ENCODE measurements at regions not wholly inside any gene's neighbourhood (a gene's known extent, or its start where the extent isn't known, plus 50 kb on each side); places are given as distances from the start of the nearest gene placed in this dataset.
"Not testable (repeated sequence)": the region's sequence is repeated elsewhere in the genome, so short reads cannot be mapped to it uniquely, and the experiment has no call there.

DNA sequence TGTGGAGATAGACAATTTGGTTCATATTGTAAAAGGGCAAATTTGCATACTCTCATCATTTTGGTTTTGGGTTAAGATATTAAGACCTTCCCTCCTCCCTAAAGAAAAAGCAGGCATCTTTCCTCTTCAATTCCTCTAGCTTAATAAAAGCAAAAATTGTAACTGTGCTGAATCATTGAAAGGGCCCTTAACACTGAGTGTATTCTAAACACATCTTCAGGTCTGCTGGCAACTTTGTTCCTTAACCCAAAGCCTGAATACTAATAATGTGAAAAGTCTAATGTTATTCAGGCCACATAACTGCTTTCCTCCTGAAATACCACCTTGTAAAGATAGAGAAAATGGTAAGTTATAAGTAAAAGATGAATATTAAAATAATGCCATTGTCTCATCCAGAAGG, 1200.5 kb upstream of the FAM98A start:
- Mint-ChIP-seq H3K27me3 (no peaks in the 10 kb centered on the region), H3K36me3 (no peaks in the 10 kb centered on the region), H3K9me3 (no peaks in the 10 kb centered on the region), H3K4me3 (no peak overlapping the region), H3K27ac (no peak overlapping the region), H3K4me1 (ENCODE audit: unreplicated experiment) (no peaks in the 10 kb centered on the region)
- TF ChIP-seq, protein P1, sequence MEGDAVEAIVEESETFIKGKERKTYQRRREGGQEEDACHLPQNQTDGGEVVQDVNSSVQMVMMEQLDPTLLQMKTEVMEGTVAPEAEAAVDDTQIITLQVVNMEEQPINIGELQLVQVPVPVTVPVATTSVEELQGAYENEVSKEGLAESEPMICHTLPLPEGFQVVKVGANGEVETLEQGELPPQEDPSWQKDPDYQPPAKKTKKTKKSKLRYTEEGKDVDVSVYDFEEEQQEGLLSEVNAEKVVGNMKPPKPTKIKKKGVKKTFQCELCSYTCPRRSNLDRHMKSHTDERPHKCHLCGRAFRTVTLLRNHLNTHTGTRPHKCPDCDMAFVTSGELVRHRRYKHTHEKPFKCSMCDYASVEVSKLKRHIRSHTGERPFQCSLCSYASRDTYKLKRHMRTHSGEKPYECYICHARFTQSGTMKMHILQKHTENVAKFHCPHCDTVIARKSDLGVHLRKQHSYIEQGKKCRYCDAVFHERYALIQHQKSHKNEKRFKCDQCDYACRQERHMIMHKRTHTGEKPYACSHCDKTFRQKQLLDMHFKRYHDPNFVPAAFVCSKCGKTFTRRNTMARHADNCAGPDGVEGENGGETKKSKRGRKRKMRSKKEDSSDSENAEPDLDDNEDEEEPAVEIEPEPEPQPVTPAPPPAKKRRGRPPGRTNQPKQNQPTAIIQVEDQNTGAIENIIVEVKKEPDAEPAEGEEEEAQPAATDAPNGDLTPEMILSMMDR (conservative IDR thresholded peaks at IDR 0.05), result no peak
- no peak for DNase-seq (ENCODE audit: extremely low spot score, unreplicated experiment)

DNA sequence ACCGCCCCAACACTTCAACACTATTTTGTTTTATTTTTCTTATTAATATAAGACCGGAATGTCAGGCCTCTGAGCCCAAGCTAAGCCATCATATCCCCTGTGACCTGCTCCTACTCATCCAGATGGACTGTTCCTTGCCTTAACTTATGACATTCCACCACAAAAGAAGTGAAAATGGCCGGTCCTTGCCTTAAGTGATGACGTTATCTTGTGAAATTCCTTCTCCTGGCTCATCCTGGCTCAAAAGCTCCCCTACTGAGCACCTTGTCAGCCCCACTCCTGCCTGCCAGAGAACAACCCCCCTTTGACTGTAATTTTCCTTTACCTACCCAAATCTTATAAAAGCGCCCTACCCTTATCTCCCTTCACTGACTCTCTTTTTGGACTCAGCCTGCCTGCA, 1196.5 kb upstream of the FAM98A start:
- not testable (repeated sequence) for H3K27ac Mint-ChIP-seq; H3K9me3 Mint-ChIP-seq; H3K27me3 Mint-ChIP-seq; H3K36me3 Mint-ChIP-seq; H3K4me1 Mint-ChIP-seq (ENCODE audit: unreplicated experiment); DNase-seq (ENCODE audit: extremely low spot score, unreplicated experiment); H3K4me3 Mint-ChIP-seq

DNA sequence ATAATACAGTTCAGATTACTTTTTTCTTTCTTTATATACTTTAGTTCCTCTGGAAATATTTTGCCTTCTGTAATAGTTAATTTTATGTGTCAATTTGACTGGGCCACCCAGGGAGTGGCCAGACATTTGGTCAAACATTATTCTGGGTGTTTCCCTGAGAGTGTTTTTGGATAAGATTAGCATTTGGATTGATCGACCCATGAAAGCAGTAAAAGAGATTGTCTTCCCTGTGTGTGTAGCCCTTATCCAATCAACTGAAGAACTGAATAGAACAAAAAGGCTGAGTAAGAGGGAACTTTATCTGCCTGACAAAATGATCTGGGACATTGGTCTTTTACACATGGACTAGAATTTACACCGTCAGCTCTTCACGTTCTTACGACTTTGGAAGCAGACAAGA, 1190.1 kb upstream of the FAM98A start:
- Mint-ChIP-seq H3K27me3 (no peaks in the 10 kb centered on the region), H3K9me3 (no peaks in the 10 kb centered on the region)

DNA sequence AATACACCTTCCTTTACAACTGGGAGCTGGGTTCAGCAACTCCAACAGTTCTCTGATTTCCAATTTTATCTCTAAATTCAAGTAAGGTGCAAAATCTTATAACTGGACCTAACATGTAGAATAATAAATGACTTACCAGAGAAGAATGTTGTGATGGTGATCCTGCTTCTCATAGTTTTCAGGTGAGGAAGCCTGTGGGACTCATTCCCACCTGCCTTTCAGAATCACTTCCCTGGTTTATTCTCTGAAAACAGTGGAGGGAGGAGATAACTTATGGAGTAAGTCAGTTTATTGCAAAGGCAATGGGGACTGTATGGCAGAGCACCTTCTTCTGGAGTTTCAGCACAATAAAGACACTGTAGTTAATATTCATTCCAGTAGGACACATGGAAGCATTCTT, 1188.2 kb upstream of the FAM98A start:
- TF ChIP-seq, protein P1 (conservative IDR thresholded peaks at IDR 0.05), result no peak
- H3K9me3 Mint-ChIP-seq, result no peaks in the 10 kb centered on the region
- DNase-seq (ENCODE audit: extremely low spot score, unreplicated experiment), result no peak

More for the DNA sequence above, 1190.1 kb upstream of the FAM98A start:
- TF ChIP-seq, protein P1 (conservative IDR thresholded peaks at IDR 0.05), result no peak
- no peaks in the 10 kb centered on the region for H3K36me3 Mint-ChIP-seq
- H3K27ac Mint-ChIP-seq, result no peak overlapping the region
- no peak for DNase-seq (ENCODE audit: extremely low spot score, unreplicated experiment)
- no peak overlapping the region for H3K4me3 Mint-ChIP-seq
- no peaks in the 10 kb centered on the region for H3K4me1 Mint-ChIP-seq (ENCODE audit: unreplicated experiment)

DNA sequence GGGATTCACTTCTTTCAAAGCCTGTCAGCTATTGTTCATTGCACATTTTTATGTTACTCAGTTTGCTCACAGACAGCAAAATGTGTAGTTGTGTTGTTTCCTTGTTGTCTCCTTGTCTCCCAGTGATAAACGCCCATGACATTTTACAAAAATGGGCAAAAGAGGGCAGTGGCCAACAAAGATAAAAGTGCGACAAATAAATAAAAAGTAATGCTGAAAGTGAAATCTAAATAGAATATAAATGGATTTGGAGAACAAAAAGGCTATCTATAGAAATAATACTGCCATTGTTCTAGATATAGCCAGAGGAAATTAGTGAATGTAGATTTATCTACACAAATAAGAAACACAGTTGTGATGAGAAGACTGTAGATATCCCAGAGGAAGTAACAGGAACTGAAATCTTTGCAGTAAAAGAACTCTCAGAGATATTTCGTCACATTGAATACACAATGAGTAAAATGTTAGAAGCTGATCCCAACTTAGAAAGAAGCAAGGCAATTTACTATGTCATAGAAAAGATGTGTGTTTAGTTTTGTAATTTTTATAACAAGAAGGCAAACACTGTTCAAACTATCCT, 1186.2 kb upstream of the FAM98A start:
- peaks cover 5% of the 10 kb centered on the region for H3K9me3 Mint-ChIP-seq
- no peaks in the 10 kb centered on the region for H3K36me3 Mint-ChIP-seq
- H3K4me1 Mint-ChIP-seq (ENCODE audit: unreplicated experiment), result no peaks in the 10 kb centered on the region
- H3K27ac Mint-ChIP-seq, result no peak overlapping the region
- no peak overlapping the region for H3K4me3 Mint-ChIP-seq
- no peak for DNase-seq (ENCODE audit: extremely low spot score, unreplicated experiment)
- H3K27me3 Mint-ChIP-seq, result no peaks in the 10 kb centered on the region
- TF ChIP-seq, protein P1 (conservative IDR thresholded peaks at IDR 0.05), result no peak

More for the DNA sequence above, 1188.2 kb upstream of the FAM98A start:
- Mint-ChIP-seq H3K4me3 (no peak overlapping the region), H3K27me3 (no peaks in the 10 kb centered on the region), H3K27ac (no peak overlapping the region), H3K4me1 (ENCODE audit: unreplicated experiment) (no peaks in the 10 kb centered on the region), H3K36me3 (no peaks in the 10 kb centered on the region)

DNA sequence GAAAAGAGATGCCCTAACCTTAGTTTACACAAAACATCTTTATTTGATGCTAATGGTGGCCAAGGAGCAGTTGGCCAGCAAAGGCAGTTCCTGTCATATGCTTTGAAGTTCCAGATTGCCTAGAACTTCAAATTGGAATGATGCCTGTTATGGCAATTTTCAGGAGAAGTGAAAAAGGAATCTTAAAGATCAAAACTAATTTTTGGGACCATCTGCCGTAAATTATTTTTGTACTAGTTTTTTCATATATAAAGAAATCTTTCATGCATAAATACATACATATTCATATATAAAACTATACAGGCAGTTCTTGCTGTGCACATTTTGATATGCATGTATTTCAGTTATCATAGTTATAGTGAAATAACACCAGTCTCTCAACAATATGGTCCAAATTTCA, 1185.6 kb upstream of the FAM98A start:
- Mint-ChIP-seq H3K4me3 (no peak overlapping the region), H3K27ac (no peak overlapping the region), H3K9me3 (peaks cover 5% of the 10 kb centered on the region), H3K4me1 (ENCODE audit: unreplicated experiment) (no peaks in the 10 kb centered on the region), H3K36me3 (no peaks in the 10 kb centered on the region), H3K27me3 (no peaks in the 10 kb centered on the region)
- no peak for DNase-seq (ENCODE audit: extremely low spot score, unreplicated experiment)
- TF ChIP-seq, protein P1 (conservative IDR thresholded peaks at IDR 0.05), result no peak

DNA sequence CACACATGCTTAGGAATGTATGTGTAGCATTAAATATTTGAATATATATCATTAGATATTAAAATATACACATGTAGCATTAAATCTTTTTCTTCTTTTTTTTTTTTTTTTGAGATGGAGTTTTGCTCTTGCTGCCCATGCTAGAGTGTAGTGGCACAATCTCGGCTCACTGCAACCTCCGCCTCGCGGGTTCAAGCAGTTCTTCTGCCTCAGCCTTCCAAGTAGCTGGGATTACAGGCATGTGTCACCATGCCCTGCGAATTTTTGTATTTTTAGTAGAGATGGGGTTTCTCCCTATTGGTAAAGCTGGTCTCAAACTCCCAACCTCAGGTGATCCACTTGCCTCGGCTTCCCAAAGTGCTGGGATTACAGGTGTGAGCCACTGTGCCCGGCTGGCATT, 1151.6 kb upstream of the FAM98A start:
- not testable (repeated sequence) for H3K36me3 Mint-ChIP-seq, H3K27me3 Mint-ChIP-seq

More for the DNA sequence above, 1151.6 kb upstream of the FAM98A start:
- not testable (repeated sequence) for DNase-seq (ENCODE audit: extremely low spot score, unreplicated experiment); H3K4me3 Mint-ChIP-seq; H3K4me1 Mint-ChIP-seq (ENCODE audit: unreplicated experiment); H3K9me3 Mint-ChIP-seq; H3K27ac Mint-ChIP-seq
